GM18867 (cell line): ENCODE measurements at regions not wholly inside any gene's neighbourhood (a gene's known extent, or its start where the extent isn't known, plus 50 kb on each side); places are given as distances from the start of the nearest gene placed in this dataset.
"Not testable (repeated sequence)": the region's sequence is repeated elsewhere in the genome, so short reads cannot be mapped to it uniquely, and the experiment has no call there.

Experiments
- ATAC-seq: cut with Tn5 transposase; IDR thresholded peaks from one replicate; pipeline ENCODE4 v1.9.1; 2021; ENCODE audit warnings: mild to moderate bottlenecking, moderate library complexity; ENCODE audit not compliant: unreplicated experiment

DNA sequence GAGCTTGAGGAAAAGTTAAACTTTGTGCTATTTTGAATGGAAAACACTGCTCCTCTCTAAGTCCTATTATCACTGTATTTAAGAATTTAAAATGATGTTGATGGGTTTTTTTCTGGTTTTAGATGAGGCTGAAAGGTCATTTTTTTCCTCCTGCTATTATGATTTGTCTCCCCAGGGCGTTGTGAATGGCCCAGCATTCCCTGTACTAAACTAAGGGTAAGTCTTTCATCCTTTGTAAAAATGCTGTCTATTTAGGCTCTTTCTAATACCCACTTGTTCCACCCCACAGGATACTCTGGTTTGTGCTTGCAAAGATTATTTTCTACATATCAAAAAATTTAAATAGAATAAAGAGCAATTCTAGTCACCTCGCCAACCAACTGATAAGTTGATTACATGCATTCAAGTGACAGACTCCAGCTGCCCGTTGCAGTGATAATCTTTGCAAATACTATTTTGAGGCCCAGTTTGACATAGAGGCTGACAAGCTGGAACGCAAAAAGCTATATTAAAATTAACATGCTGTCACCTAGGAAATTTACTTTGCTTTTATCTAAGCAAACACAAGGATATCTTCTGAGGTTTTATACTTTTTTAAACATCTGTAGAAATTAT lies 222.3 kb upstream of the TMEM229A start:
- no peak for ATAC-seq

DNA sequence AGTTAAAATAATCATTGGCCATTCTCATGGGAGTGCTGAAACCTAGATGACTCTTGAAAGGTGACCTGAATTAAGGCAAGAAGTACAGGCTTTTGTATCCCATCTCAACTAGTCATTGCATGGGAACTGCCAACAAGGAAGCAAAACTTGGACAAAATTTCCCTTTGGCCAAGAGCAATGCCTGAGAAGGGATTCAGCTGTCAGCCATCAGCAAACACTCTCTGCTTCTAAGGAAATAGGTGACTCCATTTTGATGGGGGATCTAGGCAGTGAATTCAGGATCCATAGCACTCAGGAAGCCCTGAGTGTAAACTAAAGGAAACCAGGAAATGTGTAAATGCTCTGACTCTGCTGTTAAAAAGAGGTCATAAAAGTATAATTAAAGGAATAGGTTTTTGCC lies 221.5 kb upstream of the TMEM229A start:
- ATAC-seq, result no peak

DNA sequence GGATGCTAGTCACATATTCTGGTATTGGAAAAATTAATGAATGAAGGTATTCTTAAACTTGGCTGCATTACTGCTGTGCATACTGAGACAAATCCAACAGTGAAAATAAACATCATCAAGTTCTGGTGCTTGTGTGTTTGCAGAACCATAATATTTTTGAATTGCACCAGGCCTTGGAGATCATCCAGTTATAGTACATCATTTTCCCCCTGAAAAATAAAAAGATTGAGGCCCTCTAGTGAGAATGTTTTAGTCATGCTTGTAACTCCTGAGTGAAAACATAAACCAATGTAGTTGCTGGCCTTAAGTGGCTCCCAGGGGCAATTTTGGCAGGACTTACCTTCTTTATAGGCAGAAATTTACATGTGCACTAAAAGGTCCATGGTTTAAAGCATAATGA lies 218.8 kb upstream of the TMEM229A start:
- ATAC-seq, result no peak

DNA sequence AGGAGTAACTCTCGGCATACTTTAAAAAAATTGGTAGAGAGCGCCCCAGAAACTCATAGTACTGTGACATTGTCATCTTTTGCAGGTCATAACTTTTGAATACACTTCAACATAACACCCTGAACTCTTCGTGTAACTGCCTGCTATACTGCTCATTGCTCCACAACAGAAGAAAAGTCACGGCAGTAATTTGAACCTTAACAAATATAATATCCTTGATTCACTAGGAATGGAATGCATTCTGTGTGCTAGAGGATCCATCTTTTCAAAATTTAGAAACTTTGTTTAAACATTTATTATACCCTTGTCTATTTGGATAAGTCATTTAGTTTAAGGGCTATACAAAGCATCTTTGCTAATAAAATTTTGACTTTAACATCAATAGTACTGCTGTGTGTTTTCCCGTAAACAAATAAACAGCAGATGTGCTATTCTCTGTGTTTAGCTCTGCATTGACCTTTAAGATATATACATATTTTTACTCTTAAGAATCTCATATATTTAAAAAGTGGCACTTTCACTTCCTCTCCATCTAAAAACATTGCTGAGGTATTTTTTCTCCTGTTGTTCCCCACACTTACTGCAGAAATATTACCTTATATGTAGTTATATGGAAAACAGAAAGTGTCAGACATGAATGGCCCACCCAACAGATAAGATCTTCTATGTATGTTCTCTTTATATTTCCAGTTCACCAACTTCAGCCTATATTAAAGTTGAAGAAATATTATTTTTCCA lies 217.6 kb upstream of the TMEM229A start:
- ATAC-seq, result no peak

DNA sequence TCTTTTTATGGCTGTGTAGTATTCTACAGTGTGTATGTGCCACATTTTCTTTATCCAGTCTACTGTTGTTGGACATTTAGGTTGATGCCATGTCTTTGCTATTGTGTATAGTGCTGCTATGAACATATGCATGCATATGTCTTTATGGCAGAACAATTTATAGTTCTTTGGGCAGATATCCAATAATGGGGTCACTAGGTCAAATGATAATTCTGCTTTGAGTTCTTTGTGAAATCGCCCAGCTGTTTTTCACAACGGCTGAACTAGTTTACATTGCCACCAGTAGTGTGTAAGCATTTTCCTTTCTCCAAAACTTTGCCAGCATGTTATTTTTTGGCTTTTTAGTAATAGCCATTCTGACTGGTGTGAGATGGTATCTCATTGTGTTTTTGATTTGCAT lies 214.8 kb upstream of the TMEM229A start:
- ATAC-seq, result no peak

DNA sequence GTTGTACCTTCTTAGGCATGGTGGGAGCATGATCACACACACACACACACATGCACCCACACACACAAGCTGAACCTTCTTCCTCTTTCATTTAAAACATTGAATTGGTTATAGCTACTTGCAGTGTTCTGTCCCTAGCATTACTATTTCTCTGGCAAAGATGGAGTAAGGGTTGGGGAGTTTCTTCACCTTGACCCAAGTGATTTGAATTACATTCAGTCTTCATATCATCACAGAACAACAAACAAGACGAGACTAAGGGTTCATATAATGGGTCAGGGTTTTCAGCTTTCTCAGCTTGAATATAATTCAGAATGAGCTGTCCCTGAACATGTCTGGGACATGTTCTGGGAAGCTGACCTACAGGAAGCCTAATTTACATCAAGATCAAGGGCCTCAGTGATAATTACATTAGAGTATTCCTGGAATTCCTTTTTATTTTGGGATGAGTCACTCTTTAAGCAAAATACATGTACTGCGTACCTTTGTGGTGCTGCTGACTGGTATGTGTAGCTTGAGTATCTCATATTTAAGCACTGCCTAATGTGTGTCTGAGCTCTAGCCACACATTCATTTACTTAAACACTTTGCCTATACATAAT lies 213.5 kb upstream of the TMEM229A start:
- ATAC-seq, result no peak

DNA sequence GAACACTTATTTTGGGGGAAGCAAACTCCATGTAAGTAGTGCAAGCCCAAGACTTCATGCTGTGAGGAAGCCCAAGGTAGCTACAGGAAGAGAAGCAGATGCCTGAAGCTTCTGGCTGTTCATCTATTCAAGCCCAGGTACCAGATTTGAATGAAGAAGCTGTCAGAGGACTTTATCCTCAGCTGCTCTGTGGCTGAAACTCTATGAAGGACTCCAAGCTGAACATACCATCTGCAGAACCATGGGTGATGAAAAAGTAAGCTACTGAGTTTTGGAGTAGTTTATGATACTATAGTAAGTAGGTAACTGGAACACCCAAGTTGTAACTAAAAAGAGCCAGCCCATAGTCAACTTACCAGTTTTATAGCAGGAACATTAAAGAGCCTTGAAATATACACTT lies 211.6 kb upstream of the TMEM229A start:
- ATAC-seq, result not testable (repeated sequence)

DNA sequence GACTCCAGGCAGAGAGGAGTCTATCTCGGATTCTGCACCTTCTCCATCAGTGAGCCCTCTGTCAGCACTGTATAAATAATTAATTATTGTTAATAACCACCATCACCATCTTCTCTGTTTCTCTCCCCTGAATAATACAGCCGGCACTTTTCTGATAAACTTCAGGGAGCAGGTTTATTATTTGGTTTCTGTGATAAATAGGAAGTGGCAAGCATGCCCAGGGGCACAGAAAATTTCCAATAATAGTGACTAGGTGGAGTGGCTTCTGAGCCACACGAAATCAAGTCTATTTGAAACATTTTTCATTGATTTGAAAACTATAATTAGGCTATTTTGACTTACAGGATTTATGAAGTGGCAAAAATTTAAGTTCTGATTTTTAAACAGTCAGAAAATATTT lies 186.8 kb upstream of the TMEM229A start:
- no peak for ATAC-seq

DNA sequence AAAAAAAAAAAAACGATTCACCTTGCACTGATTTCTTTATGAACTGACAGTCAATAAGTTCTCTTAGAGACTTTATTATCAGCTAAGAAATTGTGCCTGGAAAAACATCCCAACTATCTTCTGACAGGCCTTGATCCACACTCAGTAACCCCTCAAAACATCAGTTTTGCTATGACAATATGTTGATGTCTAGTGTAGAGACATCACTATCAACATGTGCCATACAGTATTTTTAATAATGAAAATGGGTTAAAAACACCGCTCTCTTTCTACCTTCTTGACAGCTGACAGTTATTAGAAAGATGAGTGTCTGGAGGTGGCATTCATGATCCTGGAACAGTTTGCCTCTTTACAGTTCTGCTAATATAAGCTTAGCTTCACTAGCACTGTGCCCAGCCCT lies 175.8 kb upstream of the TMEM229A start:
- ATAC-seq, result no peak

DNA sequence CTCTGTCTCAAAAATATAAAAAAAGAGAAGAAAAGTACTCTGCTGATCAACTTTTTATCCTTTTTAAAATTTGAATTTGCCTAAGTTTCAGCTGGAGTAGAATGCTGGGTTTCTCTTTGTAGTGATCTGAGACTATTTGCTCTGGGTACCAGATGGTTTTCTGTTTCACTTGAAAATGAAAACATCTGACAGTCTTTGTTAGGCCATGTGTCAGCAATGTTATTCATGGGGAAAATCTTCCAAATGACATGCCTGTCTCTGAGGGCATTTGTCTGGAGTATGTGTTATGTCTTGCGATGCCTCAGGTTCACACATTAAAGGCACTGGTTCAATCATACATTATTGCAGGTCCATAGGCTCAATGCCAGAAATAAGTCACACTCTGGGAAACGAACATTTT lies 175.3 kb upstream of the TMEM229A start:
- peak; percentile 86 for ATAC-seq

DNA sequence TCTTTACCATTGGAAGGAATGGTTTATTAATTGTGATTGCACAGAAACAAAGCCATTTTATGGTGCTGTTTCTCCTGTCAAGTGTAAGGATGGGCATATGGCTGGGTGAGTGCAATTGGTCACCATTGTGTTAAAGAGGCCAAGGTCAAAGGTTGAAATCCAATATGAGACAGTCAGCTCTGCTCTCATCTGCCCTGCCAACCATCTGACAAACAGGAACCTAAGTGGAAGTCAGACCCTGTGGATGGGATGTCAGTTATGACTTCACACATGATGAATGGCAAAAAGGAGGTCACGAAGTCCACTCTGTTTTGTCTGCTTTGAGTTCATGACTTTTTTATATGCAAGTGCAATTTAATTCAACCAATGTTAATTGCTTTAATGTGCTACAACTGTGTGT lies 172.7 kb upstream of the TMEM229A start:
- ATAC-seq, result no peak

DNA sequence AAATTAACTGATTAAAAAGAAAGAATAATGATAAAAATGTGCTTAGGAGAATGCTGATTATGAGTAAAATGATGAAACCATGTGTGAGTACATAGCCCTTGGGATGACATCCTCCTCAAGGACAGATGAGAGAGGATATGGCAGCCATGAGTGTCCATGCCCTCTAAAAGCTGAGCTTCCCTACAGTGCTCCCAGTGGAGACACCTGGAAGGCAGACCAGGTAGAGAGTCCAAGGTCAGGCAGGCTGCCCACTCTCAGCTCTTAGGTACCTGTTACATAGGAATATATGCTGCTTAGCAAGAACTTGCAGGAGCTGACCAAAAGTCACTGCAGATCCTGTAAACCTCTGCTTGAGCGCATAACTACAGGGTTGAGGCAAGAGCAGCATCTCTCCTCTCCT lies 169.7 kb upstream of the TMEM229A start:
- ATAC-seq, result no peak

DNA sequence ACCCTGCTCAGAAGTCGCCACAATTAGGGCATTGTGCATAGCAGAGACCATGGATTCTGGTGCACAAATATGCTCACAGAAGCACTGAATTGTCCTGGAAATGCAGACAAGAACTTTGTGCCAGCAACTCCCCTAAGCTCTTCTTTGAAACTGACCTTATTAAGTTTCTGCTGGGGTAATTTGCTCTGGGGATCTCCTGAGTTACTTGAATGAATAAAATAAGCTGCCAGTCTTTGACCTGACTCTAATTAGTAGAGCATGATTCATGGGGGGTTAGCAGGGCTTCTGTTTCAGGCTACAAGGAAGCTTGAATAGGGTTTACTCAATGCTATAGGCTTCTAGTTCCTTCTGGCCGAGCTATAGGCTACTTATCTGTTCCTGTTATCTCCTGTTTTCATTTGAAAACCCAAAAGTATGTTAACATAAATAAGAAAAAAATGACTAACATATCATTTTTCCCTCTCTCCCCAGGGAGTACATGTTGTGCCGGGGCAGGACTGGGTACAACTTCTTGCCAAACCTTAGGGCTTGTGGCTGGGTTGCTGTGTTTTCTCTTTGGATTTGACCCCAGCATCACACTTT lies 169.0 kb upstream of the TMEM229A start:
- no peak for ATAC-seq

DNA sequence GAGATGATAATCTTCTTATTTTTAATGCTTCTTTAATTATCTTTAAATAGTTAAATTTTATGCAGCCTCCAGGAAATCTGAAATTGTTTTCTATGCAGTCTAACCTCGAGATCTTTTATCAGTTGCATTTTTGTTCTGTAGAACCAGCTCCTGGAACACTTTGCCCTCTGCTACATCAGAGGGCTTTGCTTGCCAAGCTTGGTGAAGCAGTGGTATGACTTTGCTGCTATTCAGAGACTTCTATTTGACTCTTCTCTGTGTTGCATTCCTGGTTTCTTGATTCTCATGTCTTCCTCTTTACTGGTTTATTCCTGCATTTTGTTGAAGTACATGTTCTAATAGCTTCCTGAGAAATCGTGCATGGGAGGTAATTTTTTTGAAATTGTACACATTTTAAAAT lies 163.7 kb upstream of the TMEM229A start:
- ATAC-seq, result no peak

DNA sequence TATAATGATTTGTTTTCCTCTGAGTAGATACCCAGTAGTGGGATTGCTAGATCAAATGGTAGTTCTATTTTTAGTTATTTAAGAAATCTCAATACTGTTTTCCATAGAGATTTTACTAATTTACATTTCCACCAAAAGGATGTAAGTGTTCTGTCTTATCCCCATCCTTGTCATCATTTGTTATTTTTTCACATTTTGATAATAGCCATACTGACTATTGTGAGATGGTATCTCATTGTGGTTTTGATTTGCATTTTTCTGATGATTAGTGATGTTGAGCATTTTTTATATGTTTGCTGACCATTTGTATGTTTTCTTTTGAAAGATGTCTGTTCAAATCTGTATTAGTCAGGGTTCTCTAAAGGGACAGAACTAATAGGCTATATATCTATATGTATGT lies 160.0 kb upstream of the TMEM229A start:
- ATAC-seq, result no peak

DNA sequence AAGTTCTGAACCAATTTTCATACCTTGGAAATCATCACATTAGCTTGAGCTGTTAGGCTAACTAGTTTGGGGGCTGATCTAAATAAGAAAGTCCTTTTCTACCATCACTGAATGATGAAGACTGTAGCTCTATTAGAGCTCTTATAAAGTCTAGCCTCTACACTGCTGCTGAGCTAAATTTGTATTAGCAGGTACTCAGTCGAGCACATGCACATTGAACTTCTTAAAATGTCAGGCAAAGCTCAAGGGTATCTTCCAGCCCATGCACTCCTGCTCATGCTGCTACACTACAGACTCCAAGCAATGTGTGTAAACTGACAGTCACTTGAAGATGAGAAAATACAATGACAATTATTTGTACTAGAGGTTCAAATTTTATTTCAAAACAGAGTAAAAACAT lies 158.8 kb upstream of the TMEM229A start:
- no peak for ATAC-seq

DNA sequence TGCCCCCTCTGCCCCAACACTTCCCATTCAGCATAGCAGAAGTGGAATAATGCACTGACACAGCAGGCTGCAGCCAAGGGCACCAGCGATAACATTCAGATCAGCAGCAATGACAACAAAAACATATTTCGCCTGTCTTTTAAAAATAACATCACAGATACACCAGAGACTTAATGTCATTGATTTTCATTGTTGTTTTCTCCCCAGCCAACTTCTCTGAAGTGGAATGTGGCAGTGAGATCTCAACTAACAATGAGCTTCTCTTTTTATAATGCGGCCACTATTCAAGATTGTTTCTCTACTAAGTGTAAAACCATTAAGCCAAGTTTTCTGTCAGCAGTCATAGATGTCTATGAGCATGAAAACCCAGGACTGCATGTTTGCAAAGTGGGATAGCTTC lies 158.2 kb upstream of the TMEM229A start:
- ATAC-seq, result no peak

DNA sequence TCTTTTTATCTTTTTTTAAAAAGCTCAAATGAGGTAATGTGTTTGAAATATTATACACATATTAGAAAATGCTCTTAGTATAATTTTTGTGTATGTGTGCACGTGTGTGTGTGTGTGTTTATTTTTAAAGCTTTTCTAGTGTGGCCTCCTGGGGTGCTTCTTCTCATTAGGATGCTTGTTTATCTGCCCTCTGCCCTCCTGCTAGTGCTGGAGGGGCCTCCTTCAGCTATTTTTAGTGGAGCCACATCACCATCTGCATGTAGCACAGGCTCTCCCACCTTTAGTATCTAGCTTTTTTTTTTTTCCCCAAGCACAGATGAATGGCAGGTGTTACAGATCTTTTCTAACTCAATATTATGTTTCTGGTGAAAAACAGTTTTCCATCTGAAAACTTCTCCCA lies 155.7 kb upstream of the TMEM229A start:
- ATAC-seq, result no peak

DNA sequence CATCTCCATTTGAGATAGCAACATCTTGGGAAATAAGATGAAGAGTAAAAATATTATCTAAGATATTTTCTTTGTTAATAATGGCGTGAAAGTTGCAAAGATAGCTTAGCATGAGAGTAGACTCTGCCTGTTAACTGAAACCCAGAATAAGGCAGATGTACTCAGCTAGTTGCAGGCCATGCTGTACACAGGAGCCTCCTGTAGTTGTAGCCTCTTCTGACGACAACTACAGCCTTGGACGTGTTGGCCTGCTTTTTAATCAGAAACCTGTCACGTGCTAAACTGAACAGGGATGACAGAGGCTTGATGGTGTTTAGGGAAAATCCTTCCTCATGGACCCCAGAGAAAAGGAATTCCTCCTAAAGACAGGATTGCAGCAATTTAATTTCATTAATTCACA lies 155.1 kb upstream of the TMEM229A start:
- ATAC-seq, result no peak

DNA sequence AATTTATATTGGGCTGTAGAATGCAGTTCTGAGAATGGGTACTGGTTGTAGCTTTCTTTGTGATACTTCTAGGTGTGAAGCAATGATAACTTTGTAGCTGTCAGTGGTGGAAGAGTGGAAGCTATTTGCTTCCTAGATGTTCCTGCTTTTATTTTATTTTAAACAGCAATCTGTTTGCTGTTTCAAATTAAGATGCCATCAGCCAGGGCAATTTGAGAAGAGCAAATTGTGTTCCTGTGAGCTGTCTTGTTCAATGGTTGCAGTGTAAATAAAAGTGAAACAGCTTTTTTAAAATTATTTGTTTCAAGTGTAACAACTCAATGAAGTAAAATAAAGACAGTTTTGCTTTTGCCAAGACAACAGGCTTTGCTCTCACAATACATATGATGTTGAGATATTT lies 150.8 kb upstream of the TMEM229A start:
- ATAC-seq, result no peak

DNA sequence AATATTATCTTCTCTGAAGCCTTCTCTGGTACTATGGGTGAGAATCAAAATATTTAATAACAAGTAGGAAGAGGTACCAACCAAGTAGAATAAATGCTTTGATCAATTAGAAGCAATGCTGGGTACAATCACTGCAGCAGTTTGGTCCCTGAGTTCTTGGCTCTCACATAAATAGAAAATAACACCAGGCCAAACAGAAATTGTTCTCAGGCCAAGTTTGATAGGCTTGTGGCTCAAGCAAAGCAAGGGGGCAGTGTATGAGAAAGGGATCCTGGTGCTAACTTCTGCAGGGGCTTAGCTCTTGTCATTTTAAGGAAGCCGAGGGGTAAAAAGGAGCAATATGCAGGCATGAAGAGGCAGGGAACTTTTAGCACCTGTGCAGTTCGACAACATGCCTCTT lies 146.8 kb upstream of the TMEM229A start:
- no peak for ATAC-seq

DNA sequence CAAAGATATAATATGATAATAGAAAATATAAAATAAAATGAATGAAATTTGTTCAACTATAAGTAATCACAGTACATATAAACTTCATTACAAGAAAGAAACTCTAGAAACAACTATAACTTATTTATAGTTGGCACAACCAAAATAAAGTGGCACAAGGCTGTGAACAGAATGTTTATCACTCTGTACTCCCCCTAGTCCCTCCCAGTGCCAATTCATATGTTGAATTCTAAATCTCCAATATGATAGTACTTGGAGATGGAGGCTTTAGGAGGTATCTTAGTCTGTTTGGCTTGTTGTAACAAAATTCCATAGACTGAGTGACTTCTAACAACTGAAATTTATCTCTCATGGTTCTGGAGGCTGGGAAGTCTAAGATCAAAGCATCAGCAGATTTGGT lies 145.0 kb upstream of the TMEM229A start:
- no peak for ATAC-seq
